Panc1 (cell line): ENCODE measurements at regions not wholly inside any gene's neighbourhood (a gene's known extent, or its start where the extent isn't known, plus 50 kb on each side); places are given as distances from the start of the nearest gene placed in this dataset.

ENCODE experiments used
- ATAC-seq: fragments of 200-7000 bp; cut with Tn5 transposase; 2 replicates; pipeline ENCODE4 v1.9.1; 2020; ENCODE audit warnings: mild to moderate bottlenecking, moderate library complexity
- BruUV-seq: library from RNA; stranded (reverse); fragments of 400-500 nt; replicated peaks from 2 replicates; lab custom pipeline; 2021; lab: Mats Ljungman, UMichigan
- CTCF ChIA-PET: fragments of 300-600 bp; sonication (Branson Sonifier 250); formaldehyde crosslinking; loops from one replicate; lab custom pipeline; 2022; ENCODE audit warnings: antibody characterized with exemption; lab: Charles Lee
- POLR2A ChIA-PET: fragments of 300-600 bp; sonication (Branson Sonifier 250); formaldehyde crosslinking; loops from one replicate; lab custom pipeline; 2022; ENCODE audit warnings: antibody characterized with exemption; lab: Charles Lee
- DNase-seq: peaks from one replicate; pipeline ENCODE4 v3.0.0-alpha.2; 2010; ENCODE audit warnings: low read depth, low spot score
- H3K27ac ChIP-seq: 2 replicates; pipeline ENCODE4 v1.5.1; 2011; ENCODE audit warnings: mild to moderate bottlenecking, low read length, inconsistent platforms
- H3K27me3 ChIP-seq: fragments of 200-500 bp; sonication (Bioruptor generic); 2 replicates; pipeline ENCODE4 v1.6.0; 2014; ENCODE audit warnings: low read length, inconsistent platforms; ENCODE audit not compliant: control insufficient read depth, insufficient read depth
- H3K36me3 ChIP-seq: fragments of 200-500 bp; sonication (Bioruptor generic); 2 replicates; pipeline ENCODE4 v1.5.1; 2014; ENCODE audit warnings: inconsistent platforms, mild to moderate bottlenecking, low read length, moderate library complexity; ENCODE audit not compliant: control insufficient read depth, insufficient read depth
- H3K4me1 ChIP-seq: 2 replicates; pipeline ENCODE4 v1.5.1; 2011; ENCODE audit warnings: inconsistent platforms, mild to moderate bottlenecking, low read length, moderate library complexity; ENCODE audit not compliant: control insufficient read depth, insufficient read depth
- H3K4me3 ChIP-seq, 2 experiments: 2 replicates each; pipeline ENCODE4 v1.5.1; 2011 to 2012; ENCODE audit warnings: low read depth in 2 of 2, low read length in 2 of 2, mild to moderate bottlenecking in 2 of 2, inconsistent platforms in 1 of 2, moderate library complexity in 1 of 2
- H3K9me3 ChIP-seq: fragments of 200-500 bp; sonication (Bioruptor generic); 2 replicates; pipeline ENCODE4 v1.5.1; 2014; ENCODE audit warnings: low read depth, mild to moderate bottlenecking, inconsistent platforms, low read length, moderate library complexity; ENCODE audit not compliant: control insufficient read depth, insufficient read depth
- POLR2AphosphoS5 ChIP-seq: IDR thresholded peaks from 2 replicates; pipeline ENCODE4 v1.6.1; 2012; ENCODE audit warnings: mild to moderate bottlenecking, low read depth, low read length, moderate library complexity
- SIN3A ChIP-seq: IDR thresholded peaks from 2 replicates; pipeline ENCODE4 v1.6.1; 2012; ENCODE audit warnings: low read depth, mild to moderate bottlenecking, low read length, moderate library complexity, borderline replicate concordance; ENCODE audit not compliant: insufficient read depth
- TCF7L2 ChIP-seq: IDR thresholded peaks from 2 replicates; pipeline ENCODE4 v1.6.1; 2011; ENCODE audit warnings: mild to moderate bottlenecking, low read depth, low read length, inconsistent platforms
- in situ Hi-C: cut with HindIII; loops from 2 replicates; pipeline ENCODE4 v1.10.0; 2016; ENCODE audit warnings: low sequenced_read_pairs, low pct_unique_long_range_greater_than_20kb
- intact Hi-C: fragments of 100-400 bp; cut with micrococcal nuclease; formaldehyde crosslinking; loops from one replicate; pipeline ENCODE4 v1.10.0; 2022; ENCODE audit not compliant: unreplicated experiment
- TF ChIP-seq, protein P1 (sequence below), 2 experiments: IDR thresholded peaks; 2 replicates each; pipeline ENCODE4 v1.6.1; 2011 to 2012; ENCODE audit warnings: low read depth in 2 of 2, control low read depth in 1 of 2, low read length in 1 of 2, mild to moderate bottlenecking in 1 of 2, moderate library complexity in 1 of 2; ENCODE audit not compliant: insufficient read depth in 1 of 2
- TF ChIP-seq, protein P2 (sequence below): fragments of 450-650 bp; IDR thresholded peaks from 2 replicates; pipeline ENCODE4 v1.5.1; 2017; ENCODE audit warnings: mild to moderate bottlenecking

GRCh38 chr10:20596065-20596755 is 300.9 kb downstream of the NEBL start:
- no peaks in the 10 kb centered on the region for H3K9me3 ChIP-seq
- DNase-seq (no peak), ATAC-seq (no peak)
- no peak overlapping the region for H3K4me3 ChIP-seq
- H3K36me3 ChIP-seq = no peaks in the 10 kb centered on the region
- intact Hi-C loops (no loop called here), in situ Hi-C loops (no loop called here)
- no peaks in the 10 kb centered on the region for H3K4me1 ChIP-seq
- no peaks in the 10 kb centered on the region for H3K27me3 ChIP-seq
- TF ChIP-seq SIN3A (no peak), POLR2AphosphoS5 (no peak), TCF7L2 (no peak)
- TF ChIP-seq, protein P1, sequence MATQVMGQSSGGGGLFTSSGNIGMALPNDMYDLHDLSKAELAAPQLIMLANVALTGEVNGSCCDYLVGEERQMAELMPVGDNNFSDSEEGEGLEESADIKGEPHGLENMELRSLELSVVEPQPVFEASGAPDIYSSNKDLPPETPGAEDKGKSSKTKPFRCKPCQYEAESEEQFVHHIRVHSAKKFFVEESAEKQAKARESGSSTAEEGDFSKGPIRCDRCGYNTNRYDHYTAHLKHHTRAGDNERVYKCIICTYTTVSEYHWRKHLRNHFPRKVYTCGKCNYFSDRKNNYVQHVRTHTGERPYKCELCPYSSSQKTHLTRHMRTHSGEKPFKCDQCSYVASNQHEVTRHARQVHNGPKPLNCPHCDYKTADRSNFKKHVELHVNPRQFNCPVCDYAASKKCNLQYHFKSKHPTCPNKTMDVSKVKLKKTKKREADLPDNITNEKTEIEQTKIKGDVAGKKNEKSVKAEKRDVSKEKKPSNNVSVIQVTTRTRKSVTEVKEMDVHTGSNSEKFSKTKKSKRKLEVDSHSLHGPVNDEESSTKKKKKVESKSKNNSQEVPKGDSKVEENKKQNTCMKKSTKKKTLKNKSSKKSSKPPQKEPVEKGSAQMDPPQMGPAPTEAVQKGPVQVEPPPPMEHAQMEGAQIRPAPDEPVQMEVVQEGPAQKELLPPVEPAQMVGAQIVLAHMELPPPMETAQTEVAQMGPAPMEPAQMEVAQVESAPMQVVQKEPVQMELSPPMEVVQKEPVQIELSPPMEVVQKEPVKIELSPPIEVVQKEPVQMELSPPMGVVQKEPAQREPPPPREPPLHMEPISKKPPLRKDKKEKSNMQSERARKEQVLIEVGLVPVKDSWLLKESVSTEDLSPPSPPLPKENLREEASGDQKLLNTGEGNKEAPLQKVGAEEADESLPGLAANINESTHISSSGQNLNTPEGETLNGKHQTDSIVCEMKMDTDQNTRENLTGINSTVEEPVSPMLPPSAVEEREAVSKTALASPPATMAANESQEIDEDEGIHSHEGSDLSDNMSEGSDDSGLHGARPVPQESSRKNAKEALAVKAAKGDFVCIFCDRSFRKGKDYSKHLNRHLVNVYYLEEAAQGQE (IDR thresholded peaks at IDR 0.05; ENCODE audit: insufficient read depth in 1 of 2, low read depth in 2 of 2, low read length in 1 of 2) = no peak
- TF ChIP-seq, protein P2, sequence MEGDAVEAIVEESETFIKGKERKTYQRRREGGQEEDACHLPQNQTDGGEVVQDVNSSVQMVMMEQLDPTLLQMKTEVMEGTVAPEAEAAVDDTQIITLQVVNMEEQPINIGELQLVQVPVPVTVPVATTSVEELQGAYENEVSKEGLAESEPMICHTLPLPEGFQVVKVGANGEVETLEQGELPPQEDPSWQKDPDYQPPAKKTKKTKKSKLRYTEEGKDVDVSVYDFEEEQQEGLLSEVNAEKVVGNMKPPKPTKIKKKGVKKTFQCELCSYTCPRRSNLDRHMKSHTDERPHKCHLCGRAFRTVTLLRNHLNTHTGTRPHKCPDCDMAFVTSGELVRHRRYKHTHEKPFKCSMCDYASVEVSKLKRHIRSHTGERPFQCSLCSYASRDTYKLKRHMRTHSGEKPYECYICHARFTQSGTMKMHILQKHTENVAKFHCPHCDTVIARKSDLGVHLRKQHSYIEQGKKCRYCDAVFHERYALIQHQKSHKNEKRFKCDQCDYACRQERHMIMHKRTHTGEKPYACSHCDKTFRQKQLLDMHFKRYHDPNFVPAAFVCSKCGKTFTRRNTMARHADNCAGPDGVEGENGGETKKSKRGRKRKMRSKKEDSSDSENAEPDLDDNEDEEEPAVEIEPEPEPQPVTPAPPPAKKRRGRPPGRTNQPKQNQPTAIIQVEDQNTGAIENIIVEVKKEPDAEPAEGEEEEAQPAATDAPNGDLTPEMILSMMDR = no peak
- BruUV-seq = no TSS peak
- ChIA-PET CTCF (no interaction called here), POLR2A (no interaction called here)
- no peak overlapping the region for H3K27ac ChIP-seq

DNA sequence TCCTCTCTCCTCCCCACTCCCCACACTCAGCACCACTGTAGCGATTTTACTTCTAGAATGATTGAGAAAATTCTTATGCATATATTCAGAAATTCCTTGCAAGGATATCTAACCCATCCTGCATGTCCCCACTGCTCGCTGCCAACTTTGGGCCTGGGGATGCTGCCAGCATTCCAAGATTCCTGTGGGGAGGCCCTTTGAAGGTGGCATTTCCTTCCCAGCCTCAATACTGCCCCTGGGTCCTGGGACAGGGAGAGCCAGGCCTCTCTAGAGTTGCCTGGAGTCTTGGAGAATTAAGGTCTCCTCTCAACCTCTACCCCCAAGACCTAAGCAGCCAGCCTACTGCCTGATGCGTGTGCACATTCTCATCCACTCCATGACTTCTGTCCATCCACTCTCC is 303.5 kb downstream of the NEBL start:
- BruUV-seq = no TSS peak
- Histone ChIP-seq H3K27ac (no peak overlapping the region), H3K9me3 (no peaks in the 10 kb centered on the region), H3K36me3 (no peaks in the 10 kb centered on the region), H3K27me3 (no peaks in the 10 kb centered on the region), H3K4me1 (no peaks in the 10 kb centered on the region), H3K4me3 (no peak overlapping the region)
- CTCF ChIA-PET = no interaction called here
- intact Hi-C loops = no loop called here
- POLR2A ChIA-PET = no interaction called here
- in situ Hi-C loops = no loop called here
- no peak for ATAC-seq
- TF ChIP-seq, protein P2 = no peak
- no peak for TF ChIP-seq SIN3A
- TF ChIP-seq, protein P1 (IDR thresholded peaks at IDR 0.05; ENCODE audit: insufficient read depth in 1 of 2, low read depth in 2 of 2, low read length in 1 of 2) = no peak
- no peak for TF ChIP-seq POLR2AphosphoS5
- no peak for TF ChIP-seq TCF7L2
- DNase-seq = no peak
